WERI-Rb-1 (cell line): ENCODE measurements at regions not wholly inside any gene's neighbourhood (a gene's known extent, or its start where the extent isn't known, plus 50 kb on each side); places are given as distances from the start of the nearest gene placed in this dataset.

ENCODE experiments used
- DNase-seq: peaks from one replicate; pipeline ENCODE4 v3.0.0-alpha.2; 2020
- H3K27ac ChIP-seq: fragments of 250-450 bp; sonication (Bioruptor Pico); 2 replicates; pipeline ENCODE4 v1.5.1; 2020; ENCODE audit warnings: mild to moderate bottlenecking, moderate library complexity
- H3K27me3 ChIP-seq: fragments of 250-450 bp; sonication (Bioruptor Pico); 2 replicates; pipeline ENCODE4 v1.5.1; 2021; ENCODE audit warnings: mild to moderate bottlenecking, low read depth, moderate library complexity; ENCODE audit not compliant: insufficient read depth, severe bottlenecking
- H3K36me3 ChIP-seq: fragments of 250-450 bp; sonication (Bioruptor Pico); 2 replicates; pipeline ENCODE4 v1.5.1; 2020; ENCODE audit warnings: mild to moderate bottlenecking, moderate library complexity
- H3K4me3 ChIP-seq: 2 replicates; pipeline ENCODE4 v1.5.1; 2011; ENCODE audit warnings: low read depth, mild to moderate bottlenecking, control low read depth, low read length
- H3K9me3 ChIP-seq: fragments of 250-450 bp; sonication (Bioruptor Pico); 2 replicates; pipeline ENCODE4 v1.5.1; 2021; ENCODE audit warnings: mild to moderate bottlenecking, moderate library complexity; ENCODE audit not compliant: severe bottlenecking
- TF ChIP-seq, protein P1 (sequence below): IDR thresholded peaks from 2 replicates; pipeline ENCODE4 v1.5.1; 2011; ENCODE audit warnings: low read depth, mild to moderate bottlenecking, control low read depth, inconsistent platforms, low read length

DNA sequence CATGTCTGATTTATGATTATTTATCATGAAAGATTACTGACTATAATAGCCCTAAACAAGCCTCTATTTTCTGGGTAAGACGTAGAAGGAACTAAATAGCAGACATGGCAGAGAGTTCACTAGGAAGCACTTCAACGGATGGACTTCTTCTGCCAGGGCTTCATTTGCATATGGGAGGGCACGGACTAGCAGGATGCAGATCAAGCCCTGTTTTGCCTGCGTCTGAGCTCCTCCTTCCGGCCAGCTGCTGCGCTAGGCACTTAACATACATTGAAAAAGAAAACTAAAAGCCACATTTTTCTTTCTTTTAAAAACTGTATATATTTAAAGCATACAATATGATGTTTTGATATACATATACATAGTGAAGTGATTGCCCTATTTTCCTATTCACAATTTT is 340.0 kb upstream of the MEX3C start:
- TF ChIP-seq, protein P1, sequence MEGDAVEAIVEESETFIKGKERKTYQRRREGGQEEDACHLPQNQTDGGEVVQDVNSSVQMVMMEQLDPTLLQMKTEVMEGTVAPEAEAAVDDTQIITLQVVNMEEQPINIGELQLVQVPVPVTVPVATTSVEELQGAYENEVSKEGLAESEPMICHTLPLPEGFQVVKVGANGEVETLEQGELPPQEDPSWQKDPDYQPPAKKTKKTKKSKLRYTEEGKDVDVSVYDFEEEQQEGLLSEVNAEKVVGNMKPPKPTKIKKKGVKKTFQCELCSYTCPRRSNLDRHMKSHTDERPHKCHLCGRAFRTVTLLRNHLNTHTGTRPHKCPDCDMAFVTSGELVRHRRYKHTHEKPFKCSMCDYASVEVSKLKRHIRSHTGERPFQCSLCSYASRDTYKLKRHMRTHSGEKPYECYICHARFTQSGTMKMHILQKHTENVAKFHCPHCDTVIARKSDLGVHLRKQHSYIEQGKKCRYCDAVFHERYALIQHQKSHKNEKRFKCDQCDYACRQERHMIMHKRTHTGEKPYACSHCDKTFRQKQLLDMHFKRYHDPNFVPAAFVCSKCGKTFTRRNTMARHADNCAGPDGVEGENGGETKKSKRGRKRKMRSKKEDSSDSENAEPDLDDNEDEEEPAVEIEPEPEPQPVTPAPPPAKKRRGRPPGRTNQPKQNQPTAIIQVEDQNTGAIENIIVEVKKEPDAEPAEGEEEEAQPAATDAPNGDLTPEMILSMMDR = peak; percentile 69
- Histone ChIP-seq H3K27ac (no peak overlapping the region), H3K4me3 (no peak overlapping the region), H3K27me3 (no peaks in the 10 kb centered on the region), H3K36me3 (no peaks in the 10 kb centered on the region), H3K9me3 (no peaks in the 10 kb centered on the region)
- peak; percentile 80 for DNase-seq

DNA sequence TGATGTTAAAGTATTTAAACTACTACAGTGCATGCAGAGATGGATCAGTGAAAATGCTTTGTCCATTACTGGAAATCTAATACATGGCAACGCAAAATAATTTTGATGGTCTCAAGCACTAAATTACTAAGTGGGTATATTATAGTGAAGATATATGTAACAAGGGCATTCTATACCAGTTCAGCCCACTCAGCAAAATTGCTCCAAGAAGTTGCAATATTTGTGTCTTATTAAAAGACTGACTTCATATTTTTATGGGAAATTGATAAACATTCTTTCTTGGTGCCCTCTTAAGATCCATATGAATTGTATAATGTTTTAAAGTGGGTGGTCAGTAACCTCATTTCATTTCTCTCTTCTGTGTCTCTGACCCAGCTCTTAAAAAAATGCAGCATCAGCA is 343.1 kb upstream of the MEX3C start:
- no peaks in the 10 kb centered on the region for H3K36me3 ChIP-seq
- no peaks in the 10 kb centered on the region for H3K9me3 ChIP-seq
- H3K4me3 ChIP-seq = no peak overlapping the region
- TF ChIP-seq, protein P1 = no peak
- DNase-seq = no peak
- no peak overlapping the region for H3K27ac ChIP-seq
- no peaks in the 10 kb centered on the region for H3K27me3 ChIP-seq

DNA sequence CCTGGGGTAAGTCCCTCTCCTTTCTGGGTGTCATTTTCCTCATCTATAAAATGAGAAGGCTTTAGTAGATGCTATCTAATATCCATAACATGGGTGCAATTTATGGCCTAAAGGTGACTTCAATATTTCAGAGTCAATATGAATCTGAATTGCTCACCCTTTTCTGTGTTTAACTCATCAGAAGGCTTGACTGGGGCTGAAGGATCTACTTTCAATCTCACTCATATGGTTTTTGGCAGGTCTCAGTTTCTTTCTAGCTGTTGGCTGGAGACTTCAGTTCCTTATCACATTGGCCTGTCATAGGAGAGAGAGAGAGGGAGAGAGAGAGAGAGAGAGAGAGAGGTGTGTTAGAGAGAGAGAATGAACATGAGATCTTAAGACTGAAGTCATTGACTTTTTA is 343.7 kb upstream of the MEX3C start:
- H3K27me3 ChIP-seq = no peaks in the 10 kb centered on the region
- no peak for DNase-seq
- TF ChIP-seq, protein P1 = no peak
- H3K4me3 ChIP-seq = no peak overlapping the region
- no peak overlapping the region for H3K27ac ChIP-seq
- H3K36me3 ChIP-seq = no peaks in the 10 kb centered on the region
- no peaks in the 10 kb centered on the region for H3K9me3 ChIP-seq

DNA sequence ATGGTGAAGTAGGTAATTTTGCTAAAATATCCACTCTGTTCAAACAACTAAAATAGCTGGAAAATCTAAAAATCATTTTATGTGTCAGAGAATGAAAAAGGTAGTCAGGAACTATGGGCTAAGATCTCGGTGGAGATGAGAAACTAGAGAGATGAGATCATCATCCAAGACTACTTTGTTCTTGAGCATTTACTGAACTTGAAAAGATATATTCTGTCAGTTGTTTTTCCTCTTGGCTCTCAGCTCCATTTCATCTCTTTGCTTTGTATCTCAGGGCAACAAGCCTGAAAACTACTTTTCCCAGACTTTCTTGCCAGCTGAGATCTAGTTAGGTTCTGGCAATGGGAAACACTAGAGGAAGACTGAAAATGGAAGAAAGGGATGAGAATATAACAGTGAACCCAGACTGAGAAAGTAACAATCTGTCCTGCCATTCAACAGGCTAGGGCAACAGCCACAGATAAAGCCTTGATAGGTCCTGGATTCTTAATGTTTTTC is 346.2 kb upstream of the MEX3C start:
- Histone ChIP-seq H3K27me3 (no peaks in the 10 kb centered on the region), H3K27ac (no peak overlapping the region), H3K4me3 (no peak overlapping the region), H3K36me3 (no peaks in the 10 kb centered on the region), H3K9me3 (no peaks in the 10 kb centered on the region)
- no peak for DNase-seq
- TF ChIP-seq, protein P1 = no peak

DNA sequence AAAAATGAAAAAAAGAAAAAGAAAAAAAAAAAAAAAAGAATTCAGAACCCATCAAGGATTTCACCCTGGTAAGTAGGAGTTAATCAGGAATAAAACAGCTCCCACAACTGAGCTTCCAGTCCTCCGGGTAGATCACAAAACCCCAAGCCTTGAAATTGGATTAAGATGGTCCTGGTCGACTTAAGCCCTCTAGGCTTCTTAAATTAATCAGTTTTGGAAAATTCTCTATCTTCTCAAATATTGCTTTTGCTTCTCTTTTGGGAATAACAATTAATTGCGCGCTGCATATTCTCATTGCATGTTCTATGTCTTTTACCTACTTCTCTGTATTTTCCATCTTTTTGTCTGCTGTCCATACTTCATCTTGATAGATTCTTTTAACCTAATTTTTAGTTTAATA is 348.0 kb upstream of the MEX3C start:
- TF ChIP-seq, protein P1 = no peak
- H3K27ac ChIP-seq = no peak overlapping the region
- peak; percentile 30 for DNase-seq
- H3K27me3 ChIP-seq = no peaks in the 10 kb centered on the region
- no peaks in the 10 kb centered on the region for H3K9me3 ChIP-seq
- H3K4me3 ChIP-seq = no peak overlapping the region
- no peaks in the 10 kb centered on the region for H3K36me3 ChIP-seq

DNA sequence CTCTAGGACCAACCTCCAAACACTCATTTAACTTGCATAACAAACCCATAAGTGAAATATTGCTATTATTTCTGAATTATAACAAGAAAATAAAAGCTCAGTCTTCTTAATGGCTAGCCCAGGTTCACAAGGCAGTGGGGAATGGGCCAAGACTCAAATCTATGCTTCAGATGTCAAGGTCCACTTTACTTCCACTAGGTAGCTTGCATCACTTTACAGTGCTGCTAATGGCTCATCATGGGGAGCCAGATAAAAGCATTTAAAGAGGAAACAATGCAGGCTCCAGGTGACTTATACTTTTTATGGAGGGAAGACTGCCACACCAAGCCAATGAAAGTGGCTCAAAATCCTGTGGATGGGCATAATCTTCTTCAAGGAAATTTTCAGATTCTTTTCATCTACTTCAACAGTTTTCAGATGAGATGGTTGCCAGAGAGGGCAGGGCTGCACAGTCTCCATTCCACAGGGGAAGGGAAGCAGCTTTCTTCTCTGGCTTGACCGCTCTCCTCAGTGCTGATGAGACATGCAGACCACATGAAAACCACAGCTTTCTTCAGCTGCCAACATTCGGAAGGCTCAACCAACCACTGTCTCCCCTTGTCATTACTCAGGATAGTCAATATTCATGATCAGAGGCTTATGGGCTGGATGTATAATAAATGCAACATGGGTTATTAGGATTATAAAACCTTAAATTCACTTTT is 361.9 kb upstream of the MEX3C start:
- H3K9me3 ChIP-seq = no peaks in the 10 kb centered on the region
- DNase-seq = no peak
- H3K4me3 ChIP-seq = no peak overlapping the region
- H3K27ac ChIP-seq = no peak overlapping the region
- H3K27me3 ChIP-seq = no peaks in the 10 kb centered on the region
- TF ChIP-seq, protein P1 = no peak
- no peaks in the 10 kb centered on the region for H3K36me3 ChIP-seq
